GM19043 (cell line): ENCODE measurements at regions not wholly inside any gene's neighbourhood (a gene's known extent, or its start where the extent isn't known, plus 50 kb on each side); places are given as distances from the start of the nearest gene placed in this dataset.

Experiments used
- ATAC-seq: cut with Tn5 transposase; IDR thresholded peaks from one replicate; pipeline ENCODE4 v1.9.1; 2021; ENCODE audit warnings: low read depth; ENCODE audit not compliant: unreplicated experiment

GRCh38 chr13:84080748-84081530, 198.7 kb upstream of the SLITRK1 start:
- no peak for ATAC-seq

GRCh38 chr13:84077271-84077670, 195.0 kb upstream of the SLITRK1 start:
- ATAC-seq: no peak

- no peak for ATAC-seq
These were observed 194.0 kb upstream of the SLITRK1 start for GRCh38 chr13:84076280-84076679.

- ATAC-seq: no peak
These were observed 168.3 kb upstream of the SLITRK1 start for GRCh38 chr13:84050536-84050935.

GRCh38 chr13:84049443-84050219, 167.4 kb upstream of the SLITRK1 start:
- no peak for ATAC-seq

- ATAC-seq: no peak
These were observed 162.5 kb upstream of the SLITRK1 start for GRCh38 chr13:84044805-84045204.

GRCh38 chr13:84038001-84038400, 155.7 kb upstream of the SLITRK1 start:
- no peak for ATAC-seq

GRCh38 chr13:84032116-84032515, 149.8 kb upstream of the SLITRK1 start:
- ATAC-seq: no peak

GRCh38 chr13:84031120-84031519, 148.8 kb upstream of the SLITRK1 start:
- no peak for ATAC-seq

GRCh38 chr13:84029396-84029795, 147.1 kb upstream of the SLITRK1 start:
- no peak for ATAC-seq

- no peak for ATAC-seq
These were observed 143.6 kb upstream of the SLITRK1 start for GRCh38 chr13:84025824-84026223.

- ATAC-seq: no peak
These were observed 114.1 kb upstream of the SLITRK1 start for GRCh38 chr13:83996415-83996814.

GRCh38 chr13:83995930-83996329, 113.7 kb upstream of the SLITRK1 start:
- no peak for ATAC-seq

GRCh38 chr13:83992566-83993358, 110.5 kb upstream of the SLITRK1 start:
- no peak for ATAC-seq

GRCh38 chr13:83987394-83987793, 105.1 kb upstream of the SLITRK1 start:
- ATAC-seq: no peak

- no peak for ATAC-seq
These were observed 102.5 kb upstream of the SLITRK1 start for GRCh38 chr13:83984793-83985192.

- no peak for ATAC-seq
These were observed 98.1 kb upstream of the SLITRK1 start for GRCh38 chr13:83980331-83980730.

- no peak for ATAC-seq
These were observed 93.4 kb upstream of the SLITRK1 start for GRCh38 chr13:83975655-83976165.

- ATAC-seq: no peak
These were observed 76.3 kb upstream of the SLITRK1 start for GRCh38 chr13:83958531-83958930.

GRCh38 chr13:83955011-83955410, 72.7 kb upstream of the SLITRK1 start:
- no peak for ATAC-seq

GRCh38 chr13:83953916-83954315, 71.6 kb upstream of the SLITRK1 start:
- no peak for ATAC-seq
